ENCODE measurements at regions not wholly inside any gene's neighbourhood (a gene's known extent, or its start where the extent isn't known, plus 50 kb on each side); places are given as distances from the start of the nearest gene placed in this dataset.

GRCh38 chr1:88035578-88035977 lies 648.5 kb upstream of the PKN2 start:
- Mint-ChIP-seq H3K27me3 (ENCODE audit: low read depth) (no peaks in the 10 kb centered on the region), H3K4me3 (no peak overlapping the region), H3K4me1 (no peaks in the 10 kb centered on the region), H3K36me3 (ENCODE audit: low read depth) (no peaks in the 10 kb centered on the region), H3K9me3 (peaks cover 19% of the 10 kb centered on the region), H3K27ac (no peak overlapping the region)
- no peak for TF ChIP-seq CTCF (IDR thresholded peaks at IDR 0.05; ENCODE audit: unreplicated experiment in 3 of 3)

- no peak overlapping the region for H3K27ac Mint-ChIP-seq
- H3K4me1 Mint-ChIP-seq: no peaks in the 10 kb centered on the region
- H3K4me3 Mint-ChIP-seq: no peak overlapping the region
- TF ChIP-seq CTCF (IDR thresholded peaks at IDR 0.05; ENCODE audit: unreplicated experiment in 3 of 3): no peak
- H3K9me3 Mint-ChIP-seq: peaks cover 25% of the 10 kb centered on the region
- no peaks in the 10 kb centered on the region for H3K27me3 Mint-ChIP-seq (ENCODE audit: low read depth)
- no peaks in the 10 kb centered on the region for H3K36me3 Mint-ChIP-seq (ENCODE audit: low read depth)
These were observed 647.6 kb upstream of the PKN2 start for GRCh38 chr1:88036345-88037014.

DNA sequence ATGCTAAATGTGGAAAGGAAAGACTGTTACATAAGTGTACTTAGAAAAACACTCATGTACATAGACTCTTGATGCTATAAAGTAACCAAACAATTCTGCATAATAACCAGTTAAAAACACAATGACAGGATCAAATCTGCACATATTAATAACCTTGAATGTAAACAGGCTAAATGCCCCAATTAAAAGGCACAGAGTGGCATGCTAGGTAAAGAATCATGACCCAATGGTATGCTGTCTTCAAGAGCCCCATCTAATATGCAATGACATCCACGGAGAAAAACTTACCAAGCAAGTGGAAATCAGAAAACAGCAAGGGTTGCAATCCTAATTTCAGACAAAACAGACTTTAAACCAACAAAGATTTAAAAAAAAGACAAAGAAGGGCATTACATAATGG lies 644.8 kb upstream of the PKN2 start:
- H3K27me3 Mint-ChIP-seq (ENCODE audit: low read depth): no peaks in the 10 kb centered on the region
- H3K4me1 Mint-ChIP-seq: no peaks in the 10 kb centered on the region
- H3K4me3 Mint-ChIP-seq: no peak overlapping the region
- peaks cover 26% of the 10 kb centered on the region for H3K9me3 Mint-ChIP-seq
- H3K27ac Mint-ChIP-seq: no peak overlapping the region
- TF ChIP-seq CTCF (IDR thresholded peaks at IDR 0.05; ENCODE audit: unreplicated experiment in 3 of 3): no peak
- no peaks in the 10 kb centered on the region for H3K36me3 Mint-ChIP-seq (ENCODE audit: low read depth)

DNA sequence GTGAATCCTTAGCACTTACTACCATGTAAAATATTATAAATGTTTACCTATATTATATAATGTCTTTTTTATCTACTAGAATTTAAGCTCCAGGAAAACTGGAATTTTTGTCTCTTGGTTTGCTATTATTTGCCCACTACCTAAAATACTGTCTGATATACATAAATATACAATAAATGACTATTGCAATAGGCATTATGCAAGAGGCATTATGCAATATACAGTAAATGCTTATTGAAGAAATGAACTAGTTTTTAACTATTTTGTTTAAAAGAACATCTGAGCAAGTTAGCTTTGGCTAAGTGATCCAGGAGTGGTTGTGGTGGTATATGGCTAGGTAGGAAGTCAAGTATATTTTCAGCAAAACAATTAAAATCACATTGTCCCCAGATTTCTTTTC lies 640.2 kb upstream of the PKN2 start:
- Mint-ChIP-seq H3K27ac (no peak overlapping the region), H3K27me3 (ENCODE audit: low read depth) (no peaks in the 10 kb centered on the region), H3K4me1 (no peaks in the 10 kb centered on the region), H3K9me3 (peaks cover 17% of the 10 kb centered on the region), H3K36me3 (ENCODE audit: low read depth) (no peaks in the 10 kb centered on the region), H3K4me3 (no peak overlapping the region)
- no peak for TF ChIP-seq CTCF (IDR thresholded peaks at IDR 0.05; ENCODE audit: unreplicated experiment in 3 of 3)

DNA sequence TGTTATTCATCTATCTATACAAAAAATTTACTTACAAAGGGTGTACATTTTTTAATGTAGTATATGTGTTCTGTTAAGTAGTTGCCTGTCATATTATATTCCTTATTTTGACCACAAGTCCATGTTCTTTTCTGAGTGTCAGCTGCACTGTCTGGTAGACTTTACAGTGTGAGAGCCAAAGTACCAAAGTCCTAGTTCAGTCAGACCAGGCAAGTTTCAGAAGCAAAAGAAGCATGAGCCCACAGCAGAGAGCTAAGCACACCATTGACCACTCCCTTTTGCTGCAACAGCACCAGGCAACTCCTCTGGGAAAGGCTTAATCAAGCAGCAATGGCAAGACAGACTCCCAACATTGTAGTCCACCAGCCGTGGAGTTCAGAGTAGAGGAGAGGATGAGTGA lies 631.9 kb upstream of the PKN2 start:
- H3K9me3 Mint-ChIP-seq: no peaks in the 10 kb centered on the region
- no peak overlapping the region for H3K27ac Mint-ChIP-seq
- no peaks in the 10 kb centered on the region for H3K27me3 Mint-ChIP-seq (ENCODE audit: low read depth)
- H3K36me3 Mint-ChIP-seq (ENCODE audit: low read depth): no peaks in the 10 kb centered on the region
- H3K4me3 Mint-ChIP-seq: no peak overlapping the region
- TF ChIP-seq CTCF (IDR thresholded peaks at IDR 0.05; ENCODE audit: unreplicated experiment in 3 of 3): no peak
- H3K4me1 Mint-ChIP-seq: peaks cover 9% of the 10 kb centered on the region

GRCh38 chr1:88053065-88053464 lies 631.0 kb upstream of the PKN2 start:
- Mint-ChIP-seq H3K9me3 (no peaks in the 10 kb centered on the region), H3K4me3 (no peak overlapping the region), H3K4me1 (peaks cover 9% of the 10 kb centered on the region), H3K27me3 (ENCODE audit: low read depth) (no peaks in the 10 kb centered on the region), H3K36me3 (ENCODE audit: low read depth) (no peaks in the 10 kb centered on the region), H3K27ac (no peak overlapping the region)
- no peak for TF ChIP-seq CTCF (IDR thresholded peaks at IDR 0.05; ENCODE audit: unreplicated experiment in 3 of 3)

Data from nephron (organoid).